Heart left ventricle (tissue), 13 donors: ENCODE measurements at regions not wholly inside any gene's neighbourhood (a gene's known extent, or its start where the extent isn't known, plus 50 kb on each side); places are given as distances from the start of the nearest gene placed in this dataset.

ENCODE experiments used
- CTCF ChIP-seq, 12 donors: fragments of 200-600 bp; sonication (generic) in 4 of 12; IDR thresholded peaks; one replicate each; pipeline versions ENCODE4 v1.5.0 to v1.8.0; 2018 to 2022; ENCODE audit warnings: antibody characterized with exemption in 12 of 12, mild to moderate bottlenecking in 5 of 12
- POLR2A ChIP-seq, 2 donors: fragments of 450-650 bp; IDR thresholded peaks; one replicate each; pipeline ENCODE4 v1.6.1; 2017; ENCODE audit warnings: antibody characterized with exemption in 2 of 2, mild to moderate bottlenecking in 2 of 2, moderate library complexity in 2 of 2
- donor health status: ischemic (EF 13 %, LVEDD 7.1; RV severe dilation, severe dysfunction).
- donor health status: DM: no; HTN: yes; CAD: no.
- donor health status: DM: no; HTN: no; CAD: no.
- donor health status: ischemic (EF 25% LVEDD 6.9; RV normal size, moderate dysfunction).
- donor health status: ischemic (EF 25% LVEDD 5.7; RV mildly dilated, moderate dysfunction).
- donor health status: ischemic (EF 35%, LVEDD 5.7; RV mildly dilated, moderate dysfunction).
- donor health status: nonischemic (EF 11% LVEDD 7.7; RV severe dilation, severe dysfunction).
- donor health status: DM: yes; HTN: yes; CAD: no.
- donor health status: PGD.
- donor health status: ischemic (EF 29% LVEDD 5.4; RV normal size, mild dysfunction).
- donor health status: nonischemic (EF 23%, LVEDD 6.1; RV moderate dilation, normal function).

- no peak for TF ChIP-seq CTCF (IDR thresholded peaks at IDR 0.05)
- no peak for TF ChIP-seq POLR2A (IDR thresholded peaks at IDR 0.05)
Observed at GRCh38 chr19:31175564-31176348, 173.5 kb downstream of the TSHZ3 start.
